ENCODE measurements at regions not wholly inside any gene's neighbourhood (a gene's known extent, or its start where the extent isn't known, plus 50 kb on each side); places are given as distances from the start of the nearest gene placed in this dataset.

- no peak for DNase-seq
Observed at GRCh38 chr6:139768196-139768595, 393.7 kb upstream of the CITED2 start.

- no peak for DNase-seq
Observed at GRCh38 chr6:139766796-139767195, 392.3 kb upstream of the CITED2 start.

GRCh38 chr6:139765825-139766285 is 391.4 kb upstream of the CITED2 start:
- DNase-seq = no peak

- DNase-seq = peak; percentile 88
Observed at GRCh38 chr6:139764498-139764986, 390.1 kb upstream of the CITED2 start.

- no peak for DNase-seq
Observed at GRCh38 chr6:139763468-139764210, 389.2 kb upstream of the CITED2 start.

GRCh38 chr6:139762587-139763031 is 388.2 kb upstream of the CITED2 start:
- peak; percentile 37 for DNase-seq

- no peak for DNase-seq
Observed at GRCh38 chr6:139760128-139760527, 385.7 kb upstream of the CITED2 start.

GRCh38 chr6:139759086-139759485 is 384.6 kb upstream of the CITED2 start:
- DNase-seq = no peak

GRCh38 chr6:139758209-139758611 is 383.8 kb upstream of the CITED2 start:
- peak; percentile 26 for DNase-seq

- no peak for DNase-seq
Observed at GRCh38 chr6:139757784-139758183, 383.3 kb upstream of the CITED2 start.

GRCh38 chr6:139756381-139756780 is 381.9 kb upstream of the CITED2 start:
- DNase-seq = no peak

GRCh38 chr6:139754898-139755775 is 380.7 kb upstream of the CITED2 start:
- no peak for DNase-seq

GRCh38 chr6:139753198-139753861 is 378.9 kb upstream of the CITED2 start:
- no peak for DNase-seq

- DNase-seq = no peak
Observed at GRCh38 chr6:139752086-139752485, 377.6 kb upstream of the CITED2 start.

GRCh38 chr6:139751179-139751578 is 376.7 kb upstream of the CITED2 start:
- DNase-seq = no peak

GRCh38 chr6:139748353-139749146 is 374.1 kb upstream of the CITED2 start:
- DNase-seq = no peak

- DNase-seq = no peak
Observed at GRCh38 chr6:139747154-139747553, 372.7 kb upstream of the CITED2 start.

- DNase-seq = no peak
Observed at GRCh38 chr6:139744891-139745290, 370.4 kb upstream of the CITED2 start.

GRCh38 chr6:139743664-139744437 is 369.4 kb upstream of the CITED2 start:
- no peak for DNase-seq

- no peak for DNase-seq
Observed at GRCh38 chr6:139742671-139743070, 368.2 kb upstream of the CITED2 start.

Data from tongue (tissue), 1 donor.